ENCODE measurements at regions not wholly inside any gene's neighbourhood (a gene's known extent, or its start where the extent isn't known, plus 50 kb on each side); places are given as distances from the start of the nearest gene placed in this dataset.

GRCh38 chr10:3417096-3417495 lies 244.5 kb upstream of the PITRM1 start:
- TF ChIP-seq CTCF (conservative IDR thresholded peaks at IDR 0.05; ENCODE audit: low read depth, low read length) (no peak), EZH2 (IDR thresholded peaks at IDR 0.05; ENCODE audit: borderline replicate concordance, low read depth, low read length, poor library complexity, severe bottlenecking) (no peak)

Measured in A673 (cell line).